GM19463 (cell line): ENCODE measurements at regions not wholly inside any gene's neighbourhood (a gene's known extent, or its start where the extent isn't known, plus 50 kb on each side); places are given as distances from the start of the nearest gene placed in this dataset.

Source experiments
- ATAC-seq: cut with Tn5 transposase; IDR thresholded peaks from one replicate; pipeline ENCODE4 v1.9.1; 2021; ENCODE audit warnings: mild to moderate bottlenecking, moderate library complexity; ENCODE audit not compliant: unreplicated experiment

DNA sequence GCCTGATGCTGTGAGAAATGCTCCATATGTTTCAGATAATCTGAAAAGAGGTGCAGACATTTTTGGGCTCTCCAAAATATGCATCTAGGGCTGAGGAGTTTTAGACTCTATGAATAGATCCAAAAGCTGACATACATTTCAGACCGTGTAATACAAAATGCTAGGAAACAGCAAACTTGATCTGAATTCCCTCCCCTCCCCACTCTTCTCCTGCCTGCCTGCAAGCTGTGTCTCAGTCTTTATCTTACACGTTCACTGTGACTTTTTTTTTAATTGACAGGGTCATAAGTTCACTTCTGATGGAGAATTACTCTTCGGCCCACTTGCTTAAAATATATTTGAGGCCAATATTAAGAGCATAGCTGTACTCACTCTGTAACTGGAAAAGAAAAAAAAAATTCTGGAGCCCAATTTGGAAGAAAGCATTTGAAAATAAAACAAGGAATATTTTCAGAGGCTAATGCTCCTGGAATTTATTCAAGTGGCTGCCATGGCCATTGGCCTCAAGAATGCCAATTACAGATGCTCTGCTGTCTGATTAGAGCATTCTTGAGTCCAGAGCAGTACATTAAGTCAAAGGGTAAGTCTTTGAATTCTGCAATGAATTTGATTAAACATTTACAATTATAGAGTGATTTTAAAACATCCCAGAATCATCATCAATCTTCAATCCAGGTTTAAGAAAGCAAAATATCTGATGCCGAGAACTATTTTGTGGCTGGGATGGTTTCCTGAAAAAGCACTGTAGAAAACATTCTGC, 146.2 kb upstream of the SEMA6D start:
- no peak for ATAC-seq

DNA sequence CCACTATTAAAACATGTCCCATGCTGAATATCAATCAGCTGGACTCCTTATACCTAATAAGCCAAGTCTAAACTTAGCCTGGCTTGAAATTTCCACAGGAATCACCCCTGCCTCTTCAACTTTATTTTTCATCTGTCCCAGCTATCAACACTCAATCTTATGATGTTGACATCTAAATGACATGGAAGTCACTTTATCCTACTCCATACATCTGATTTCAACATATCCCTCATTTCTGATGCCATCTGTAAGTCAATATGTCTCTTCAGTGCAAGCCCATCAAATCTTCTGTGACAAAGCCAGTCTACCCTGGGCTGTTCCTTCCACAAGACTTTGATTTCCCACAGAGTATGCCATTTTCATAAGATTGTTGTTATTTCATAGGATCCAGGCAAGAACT, 143.6 kb upstream of the SEMA6D start:
- ATAC-seq: no peak

DNA sequence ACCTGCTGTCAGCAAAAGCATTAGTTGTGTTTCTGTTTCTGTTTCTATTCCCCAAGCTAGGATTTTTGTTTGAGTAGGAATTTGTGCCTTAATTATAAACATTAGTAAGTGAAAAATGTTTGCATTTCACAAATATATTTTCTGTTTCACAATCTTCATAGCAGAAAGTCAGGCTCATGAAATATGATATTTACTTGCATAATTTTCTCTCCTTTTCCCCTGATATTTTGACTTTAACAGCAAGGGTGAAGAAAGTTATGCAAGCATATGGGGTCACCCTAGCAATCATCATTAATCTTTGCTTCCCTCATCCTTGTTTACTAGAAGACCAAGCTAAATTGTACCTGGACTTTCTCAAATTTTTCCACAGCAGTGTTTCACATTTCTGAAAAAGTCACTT, 140.3 kb upstream of the SEMA6D start:
- no peak for ATAC-seq

DNA sequence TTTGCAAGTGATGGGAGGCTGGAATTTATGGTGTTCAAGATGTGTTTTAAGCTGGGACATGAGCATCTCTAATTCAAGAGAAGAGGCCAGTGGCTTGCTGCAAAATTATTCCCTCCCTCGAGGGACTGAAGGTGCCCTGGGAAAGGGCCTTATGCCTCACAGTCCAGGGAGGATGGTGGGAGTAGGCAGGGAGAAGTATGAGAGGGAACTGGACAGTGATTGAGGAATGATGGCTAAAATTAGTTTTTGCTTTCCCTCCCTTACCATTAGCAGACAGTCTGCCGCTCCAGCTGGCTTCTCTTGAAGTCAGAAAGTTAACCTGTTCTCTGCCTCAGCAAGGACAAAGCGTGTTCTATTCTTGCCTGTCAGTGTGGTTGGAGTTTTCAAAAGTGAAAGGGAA, 139.8 kb upstream of the SEMA6D start:
- no peak for ATAC-seq

DNA sequence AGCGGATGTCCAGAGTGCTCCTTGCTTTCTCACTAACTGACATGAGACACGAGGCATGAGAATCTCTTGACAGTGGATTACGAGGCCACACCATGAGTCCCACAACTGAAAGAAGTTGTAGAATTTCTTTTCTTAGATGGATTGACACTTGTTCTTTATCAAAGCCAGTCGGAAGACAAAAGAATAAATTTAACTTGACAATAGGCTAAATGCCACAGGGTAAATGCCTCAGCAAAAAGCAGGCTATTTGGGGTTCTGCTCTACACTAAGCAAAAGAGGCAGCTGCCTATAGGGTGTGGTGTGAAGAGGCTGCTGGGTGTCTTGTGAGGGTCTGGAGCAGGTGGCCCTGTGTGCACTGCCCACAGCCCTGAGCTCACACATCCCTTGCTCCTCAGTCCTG, 135.1 kb upstream of the SEMA6D start:
- no peak for ATAC-seq

DNA sequence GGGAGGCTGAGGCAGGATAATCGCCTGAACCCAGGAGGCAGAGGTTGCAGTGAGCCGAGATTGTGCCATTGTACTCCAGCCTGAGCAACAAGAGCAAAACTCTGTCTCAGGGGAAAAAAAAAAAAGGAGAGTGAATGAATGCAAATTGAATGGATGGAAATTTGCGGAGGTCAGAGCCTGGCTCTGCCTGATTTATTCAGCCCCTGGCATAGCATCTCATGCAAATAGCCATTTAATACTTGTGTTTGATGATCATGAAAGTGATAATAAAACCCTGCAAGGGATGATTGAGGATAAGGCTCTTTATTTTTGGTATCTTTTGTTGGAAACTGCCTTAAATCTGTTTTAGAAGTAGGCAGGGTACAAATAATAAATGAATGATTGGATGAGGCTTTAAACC, 133.0 kb upstream of the SEMA6D start:
- ATAC-seq: no peak

DNA sequence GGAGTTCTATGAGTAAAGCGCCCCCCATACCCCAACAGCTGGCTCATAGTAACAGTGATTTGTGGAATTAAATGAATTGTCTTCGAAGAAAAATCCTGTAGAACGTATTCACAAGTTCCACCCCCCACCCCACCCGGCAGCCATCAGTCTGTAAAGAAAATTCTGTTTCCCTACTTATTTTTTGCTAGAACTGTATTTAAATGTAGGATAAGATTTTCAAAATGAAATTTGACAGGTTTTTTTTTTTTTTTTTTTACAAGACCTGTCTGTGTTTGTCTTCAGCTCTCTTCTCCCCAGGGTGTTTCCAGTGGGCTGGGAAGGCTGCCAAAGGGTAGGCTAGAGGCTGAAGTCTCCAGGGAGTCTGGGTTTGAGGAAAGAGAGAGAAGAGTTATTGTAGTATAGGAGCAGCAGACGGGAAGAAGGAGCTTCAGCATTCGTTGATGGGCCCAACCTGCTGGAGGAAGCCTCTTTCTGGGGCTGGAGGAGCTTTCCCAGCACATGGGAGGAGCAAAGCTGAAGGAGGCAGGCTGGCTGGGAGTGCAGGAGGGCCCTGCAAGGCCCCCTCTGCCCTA, 130.6 kb upstream of the SEMA6D start:
- no peak for ATAC-seq

DNA sequence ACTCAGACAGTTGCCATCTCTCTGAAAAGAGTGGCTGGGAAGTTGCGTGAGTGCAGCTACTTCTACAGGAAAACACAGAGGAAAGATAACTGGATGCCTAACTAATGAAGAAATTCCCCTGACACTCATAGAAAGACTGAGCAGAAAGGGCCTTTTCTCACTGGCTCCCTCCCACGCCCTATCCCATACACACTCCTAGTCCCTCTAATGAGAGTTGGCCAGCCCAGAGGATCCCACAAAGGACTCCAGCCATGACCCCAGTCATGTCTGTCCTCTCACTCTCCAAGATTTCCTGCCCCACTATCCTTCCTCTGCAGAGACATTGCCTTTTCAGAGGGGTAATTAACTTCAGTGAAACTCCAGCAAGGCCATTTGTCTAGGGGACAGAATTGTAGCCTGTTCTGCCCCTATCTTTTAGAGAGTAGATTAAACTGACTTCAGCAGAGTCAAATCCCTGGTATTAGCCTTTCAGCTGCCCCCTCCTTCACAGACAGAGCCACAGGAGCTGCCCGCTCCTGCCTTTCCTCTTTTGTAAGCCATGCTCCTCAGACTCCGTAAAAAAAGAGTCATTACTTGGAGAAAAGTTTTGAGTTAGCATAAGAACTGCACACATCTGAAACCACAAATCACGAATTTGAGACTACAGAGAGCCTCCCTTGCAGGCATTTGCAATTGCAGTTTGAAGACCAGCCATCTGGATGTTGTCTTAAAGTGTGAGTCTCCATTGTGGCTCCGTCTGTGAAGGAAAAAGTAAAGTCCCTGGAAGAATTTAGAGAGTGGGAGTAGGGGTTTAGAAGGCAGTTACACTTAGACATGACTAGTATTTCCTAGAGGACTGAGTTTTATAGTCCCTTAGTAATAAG, 129.1 kb upstream of the SEMA6D start:
- ATAC-seq: no peak

DNA sequence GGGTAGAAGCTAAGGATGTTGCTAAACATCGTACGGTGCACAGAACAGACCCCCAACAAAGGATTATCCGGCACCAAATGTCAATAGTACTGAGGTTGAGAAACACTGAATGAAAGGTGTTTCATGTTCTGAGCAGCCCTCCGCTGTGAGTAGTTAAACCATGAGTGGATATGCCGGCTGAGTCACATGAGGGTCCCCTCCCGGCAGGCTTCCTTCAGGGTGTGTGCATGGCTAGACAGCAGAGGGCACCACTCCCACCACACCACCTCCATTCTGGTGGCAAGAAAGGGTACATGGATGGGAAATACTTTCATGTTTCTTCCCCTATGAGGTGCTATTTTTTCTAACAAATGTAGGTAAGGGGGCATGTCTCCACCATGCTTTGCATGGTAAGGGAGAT, 128.3 kb upstream of the SEMA6D start:
- ATAC-seq: no peak

DNA sequence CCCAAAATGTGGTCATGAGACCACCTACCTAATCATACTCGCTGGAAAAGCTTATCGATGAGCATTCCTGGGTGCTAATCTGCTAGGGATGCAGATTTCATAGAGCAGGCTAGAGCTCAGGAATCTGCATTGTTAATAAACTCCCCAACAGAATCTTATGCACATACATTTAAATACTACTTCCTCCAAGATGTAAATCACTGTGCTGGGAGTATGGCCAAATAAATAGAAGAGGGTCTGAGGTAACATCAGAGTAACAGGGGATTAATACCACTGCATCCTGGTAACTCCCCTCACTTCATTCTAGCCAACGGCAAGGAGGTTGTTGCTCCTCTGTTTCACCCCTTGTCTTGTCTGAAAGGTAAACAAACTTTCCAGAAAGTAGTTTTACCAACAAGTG, 118.3 kb upstream of the SEMA6D start:
- no peak for ATAC-seq

DNA sequence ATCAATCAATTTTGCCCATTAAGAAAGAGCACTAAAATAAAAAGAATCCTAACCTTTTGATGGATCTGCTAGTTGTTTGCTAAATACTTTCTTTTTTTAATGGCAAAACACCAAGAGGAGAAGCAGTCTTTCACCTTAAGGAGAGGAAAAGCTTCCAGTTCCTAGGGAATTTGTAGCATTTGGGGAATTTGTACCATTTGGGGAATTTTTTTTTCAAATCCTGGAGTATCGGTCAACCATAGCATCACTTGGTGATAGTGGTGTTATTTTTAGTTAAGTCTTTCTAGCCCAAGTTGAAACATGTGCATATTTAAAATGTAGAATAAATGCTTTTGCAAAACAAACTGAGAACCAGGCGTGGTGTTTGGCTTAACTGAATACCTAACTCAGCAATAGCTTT, 117.5 kb upstream of the SEMA6D start:
- ATAC-seq: no peak

DNA sequence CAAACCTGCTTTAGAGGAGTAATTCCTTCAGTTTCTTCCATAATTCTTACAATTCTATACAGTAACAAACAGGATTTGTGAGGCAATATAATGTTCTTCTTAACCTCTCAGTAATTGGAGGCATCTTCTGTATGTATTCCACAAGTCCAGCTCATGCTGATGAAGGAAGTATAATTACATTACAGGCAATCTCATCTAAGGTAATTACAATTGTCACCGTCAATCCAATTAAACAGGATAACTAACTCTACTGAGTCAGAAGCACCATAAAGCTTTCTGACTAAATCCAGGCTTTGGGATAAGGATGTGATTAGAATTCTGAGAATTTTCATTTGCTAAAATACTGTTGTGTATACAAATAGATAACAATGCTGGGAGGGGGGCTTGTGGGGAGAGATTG, 115.2 kb upstream of the SEMA6D start:
- ATAC-seq: no peak

DNA sequence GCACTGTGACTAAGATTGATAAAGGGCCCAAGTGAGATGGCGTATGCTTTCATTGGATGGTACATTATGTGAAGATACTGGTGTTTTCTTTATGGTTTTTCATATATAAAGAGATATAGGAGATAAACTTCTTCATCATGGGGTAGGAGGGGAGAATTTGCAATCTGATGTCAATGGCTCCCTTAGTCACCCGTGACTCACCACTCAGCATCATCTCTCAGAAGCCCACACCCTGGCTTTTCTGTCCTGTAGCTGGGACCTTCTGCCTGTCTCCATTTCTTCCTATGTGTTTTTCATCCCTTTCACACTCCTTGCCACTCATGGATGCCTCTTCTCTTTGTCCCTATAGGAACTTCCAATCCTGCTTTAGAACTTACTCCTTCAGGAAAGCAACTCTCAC, 114.3 kb upstream of the SEMA6D start:
- ATAC-seq: no peak

DNA sequence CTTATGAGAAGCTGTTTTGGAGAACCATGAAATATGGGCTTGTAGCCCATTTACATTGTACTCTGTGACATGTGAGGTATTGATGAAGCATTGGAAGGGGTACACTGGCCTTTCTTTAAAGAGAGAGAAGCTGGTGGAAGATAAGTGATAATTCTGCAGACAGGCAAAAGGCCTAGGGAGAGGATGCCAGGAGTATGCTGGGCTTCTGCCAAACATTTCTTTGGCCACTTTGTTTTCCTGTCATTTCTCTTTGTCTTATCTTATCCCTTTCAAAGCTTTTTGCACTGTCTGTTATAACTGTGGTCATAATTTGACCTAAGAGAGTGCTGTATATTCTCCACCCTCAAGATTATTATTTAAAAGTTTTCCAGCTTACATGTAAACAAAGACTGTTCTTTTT, 109.6 kb upstream of the SEMA6D start:
- no peak for ATAC-seq

DNA sequence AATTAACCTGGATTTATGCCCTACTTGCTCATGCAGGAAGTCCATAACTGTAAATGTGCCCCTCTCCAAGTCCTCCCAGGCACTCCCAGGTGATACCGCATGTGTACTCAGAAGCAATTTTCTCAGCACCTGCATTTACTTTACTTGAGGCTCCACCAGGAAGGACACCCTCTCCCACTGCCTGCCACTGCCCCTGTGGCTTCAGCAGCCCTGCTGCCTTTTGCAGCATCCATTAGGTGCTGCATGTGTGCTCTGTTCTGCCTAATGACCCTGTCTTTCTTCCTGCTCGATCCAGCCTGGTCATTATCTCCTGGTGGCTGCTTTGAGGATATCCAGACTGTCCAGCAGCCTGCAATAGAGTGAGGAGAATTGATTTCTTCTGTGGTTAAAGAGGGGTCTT, 107.6 kb upstream of the SEMA6D start:
- no peak for ATAC-seq

DNA sequence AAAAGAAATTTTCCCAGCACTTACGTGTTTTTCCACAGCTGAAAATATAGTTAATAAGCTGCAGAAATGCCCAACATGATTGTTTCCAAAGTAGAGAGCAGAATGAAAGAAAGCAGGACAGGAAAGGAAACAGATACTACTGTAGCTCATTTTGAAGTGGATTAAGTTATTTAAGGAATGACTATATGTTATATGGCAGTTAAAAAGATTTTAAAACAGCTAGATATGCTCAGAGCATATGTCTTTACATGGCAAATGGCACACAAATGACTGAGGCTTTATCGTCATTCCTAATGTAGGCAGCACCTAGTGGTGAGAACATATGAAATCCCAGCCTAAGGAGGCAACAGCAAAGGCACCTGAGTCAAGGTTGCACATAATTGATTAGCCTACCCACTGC, 106.6 kb upstream of the SEMA6D start:
- ATAC-seq: no peak

DNA sequence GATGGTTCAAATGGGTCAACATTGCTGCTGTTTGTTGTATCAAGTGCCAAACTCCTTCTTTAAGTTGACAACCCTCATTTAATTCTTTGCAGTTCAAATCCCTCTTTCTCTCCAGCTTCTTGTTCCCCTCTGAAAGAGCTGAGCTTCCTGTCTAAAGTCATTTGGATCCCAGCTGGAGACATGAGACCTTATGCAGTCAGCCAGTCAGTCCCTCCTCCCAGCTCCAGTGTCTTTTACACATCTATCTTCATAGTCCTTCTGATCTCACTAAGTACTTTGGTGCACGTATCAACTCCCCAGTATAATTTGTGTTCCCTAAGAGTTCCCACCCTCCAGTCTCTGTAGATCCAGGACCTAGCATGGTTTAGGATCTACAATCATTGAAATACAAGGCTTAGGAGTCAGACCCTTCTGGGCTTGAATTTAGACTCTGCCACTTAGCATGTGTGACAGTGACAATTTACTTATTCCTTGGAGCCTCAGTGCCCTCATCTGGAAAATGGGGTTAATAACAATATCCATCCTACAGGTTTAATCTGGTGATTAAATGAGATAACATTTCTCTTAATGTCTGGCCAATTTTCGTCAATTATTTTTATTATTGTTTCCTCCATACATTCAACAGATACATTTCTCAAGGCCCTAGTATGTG, 102.8 kb upstream of the SEMA6D start:
- no peak for ATAC-seq

DNA sequence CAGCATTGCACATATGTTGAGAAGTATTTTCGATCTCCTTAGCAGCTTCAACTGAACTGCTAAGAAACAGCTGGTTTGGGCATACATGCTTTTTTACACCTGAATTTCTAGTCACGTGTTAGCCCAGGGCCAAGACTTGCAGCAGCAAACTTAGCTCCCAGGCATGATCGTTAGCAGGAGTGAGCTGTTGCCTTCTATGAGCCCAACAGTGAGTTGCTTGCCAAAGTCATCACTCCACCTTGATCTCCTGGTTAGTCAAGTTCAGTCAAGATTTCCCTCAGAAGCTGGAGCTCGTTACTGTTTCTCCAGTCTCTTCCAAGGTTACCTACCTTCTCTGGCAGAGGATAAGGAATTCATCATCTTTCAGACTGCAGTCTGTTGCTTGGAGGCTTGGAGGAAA, 100.4 kb upstream of the SEMA6D start:
- ATAC-seq: no peak

DNA sequence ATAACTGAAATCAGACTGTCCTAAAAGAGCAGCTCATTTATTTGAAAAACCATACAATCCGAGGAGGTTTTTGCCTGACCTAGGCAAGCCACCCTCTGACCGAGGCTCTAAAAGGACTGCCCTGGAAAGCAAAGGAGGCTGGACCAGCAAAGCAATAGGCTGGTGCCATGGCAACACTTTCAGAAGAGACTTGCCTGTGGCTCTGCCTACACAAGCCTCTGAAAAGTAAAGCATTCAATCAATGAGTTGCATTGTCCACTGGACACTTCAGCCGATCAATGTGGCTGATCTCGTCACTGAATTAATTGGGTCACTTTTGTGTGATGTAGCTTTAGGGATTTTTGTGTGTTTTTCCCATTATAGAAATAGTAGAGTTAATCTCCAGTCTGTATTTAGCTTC, 99.1 kb upstream of the SEMA6D start:
- no peak for ATAC-seq

DNA sequence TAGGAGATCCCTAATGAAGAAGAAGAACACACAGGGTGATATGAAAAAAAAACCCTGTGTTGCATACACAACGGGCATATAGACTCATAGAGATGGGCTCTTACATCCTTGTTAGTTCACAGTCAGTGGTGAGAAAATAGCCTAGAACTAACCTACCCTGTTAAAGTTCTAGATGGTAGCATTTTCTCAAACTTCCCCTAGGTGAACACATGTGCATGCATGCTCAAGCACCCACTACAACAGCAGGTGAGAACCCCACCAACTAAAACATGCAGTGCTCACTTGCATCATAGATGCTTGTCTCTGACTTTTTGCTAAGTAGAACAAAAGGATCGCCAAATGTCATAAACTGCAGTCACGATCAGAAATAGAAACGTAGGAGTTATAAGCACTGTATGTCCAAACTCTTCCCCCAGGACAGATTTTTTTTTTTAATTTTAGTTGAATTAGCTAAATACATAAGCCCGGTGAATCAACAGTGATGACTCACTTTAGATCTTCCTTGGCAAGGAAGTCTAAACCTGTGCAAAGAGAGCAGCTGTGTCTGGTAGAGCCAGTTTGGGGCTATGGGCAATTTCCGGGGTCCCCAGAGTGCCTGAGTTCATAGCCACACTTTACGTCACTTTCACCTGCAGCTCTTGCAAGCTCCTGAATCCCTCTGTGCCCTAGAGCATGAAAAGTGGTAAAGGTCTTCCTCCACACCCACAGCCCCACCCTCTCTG, 96.2 kb upstream of the SEMA6D start:
- no peak for ATAC-seq

DNA sequence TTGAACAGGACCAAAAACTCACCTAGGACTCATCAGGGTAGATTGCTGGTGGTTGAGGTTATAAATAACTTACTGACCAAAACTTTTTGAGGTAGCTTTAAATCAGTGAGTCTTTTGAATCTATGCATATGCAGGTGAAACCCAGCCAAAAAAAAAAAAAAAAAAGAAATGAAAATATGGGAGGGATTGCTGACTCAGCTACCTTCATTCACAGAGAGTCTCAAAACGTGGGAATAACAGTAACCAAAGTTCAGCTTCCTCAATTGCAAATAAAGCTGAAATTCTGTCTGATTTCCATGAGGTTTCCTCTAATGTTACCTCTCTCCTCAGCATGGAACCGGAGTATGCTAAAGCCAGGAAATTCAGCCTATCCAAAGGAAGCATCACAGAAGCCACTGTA, 95.2 kb upstream of the SEMA6D start:
- no peak for ATAC-seq
